SK-N-SH (cell line): ENCODE measurements at regions not wholly inside any gene's neighbourhood (a gene's known extent, or its start where the extent isn't known, plus 50 kb on each side); places are given as distances from the start of the nearest gene placed in this dataset.

Source experiments
- CTCF ChIA-PET: fragments of 300-600, 350-600 bp; formaldehyde crosslinking; extraction: SDS; loops from one replicate; lab custom pipeline; 2021; lab: Yijun Ruan, JAX
- POLR2A ChIA-PET: fragments of 350-600 bp; sonication (Branson Sonifier 250); formaldehyde crosslinking; extraction: SDS; loops from one replicate; lab custom pipeline; 2020; ENCODE audit warnings: antibody characterized with exemption, inconsistent platforms; lab: Yijun Ruan, JAX
- DNase-seq: peaks from one replicate; pipeline ENCODE4 v3.0.0; 2012
- H2AFZ ChIP-seq: fragments of 200-600 bp; sonication (generic); 2 replicates; pipeline ENCODE4 v1.8.1; 2016; ENCODE audit warnings: antibody characterized with exemption, mild to moderate bottlenecking, low read depth
- H3F3A ChIP-seq: fragments of 200-600 bp; sonication (generic); replicated peaks from 2 replicates; pipeline ENCODE3; 2016; ENCODE audit warnings: antibody characterized with exemption, mild to moderate bottlenecking; ENCODE audit not compliant: insufficient read depth
- H3K27ac ChIP-seq, 2 experiments: fragments of 200-500 bp in 1 of 2; fragments of 200-600 bp in 1 of 2; sonication (Bioruptor generic) in 1 of 2; sonication (generic), shearing (Covaris generic) in 1 of 2; 2 replicates each; pipeline versions ENCODE4 v1.5.1 to v1.6.1; 2014 to 2016; ENCODE audit warnings: low read depth in 2 of 2, inconsistent platforms in 1 of 2, low read length in 1 of 2, mild to moderate bottlenecking in 1 of 2, mixed read lengths in 1 of 2
- H3K27me3 ChIP-seq: fragments of 200-600 bp; sonication (generic), shearing (Covaris generic); 2 replicates; pipeline ENCODE4 v1.6.1; 2016; ENCODE audit warnings: mixed run types; ENCODE audit not compliant: insufficient read depth
- H3K36me3 ChIP-seq, 2 experiments: fragments of 200-500 bp in 1 of 2; fragments of 200-600 bp in 1 of 2; sonication (Bioruptor generic) in 1 of 2; sonication (generic) in 1 of 2; replicated peaks in 1 of 2; 2 replicates each; pipeline versions ENCODE3 to v1.5.1; 2014 to 2016; ENCODE audit warnings: low read length in 1 of 2, mild to moderate bottlenecking in 1 of 2; ENCODE audit not compliant: insufficient read depth in 2 of 2, control insufficient read depth in 1 of 2
- H3K4me1 ChIP-seq, 2 experiments: fragments of 200-500 bp in 1 of 2; fragments of 200-600 bp in 1 of 2; sonication (Bioruptor generic) in 1 of 2; sonication (generic), shearing (Covaris generic) in 1 of 2; 2 replicates each; pipeline versions ENCODE4 v1.5.1 to v1.6.1; 2014 to 2016; ENCODE audit warnings: low read depth in 1 of 2, low read length in 1 of 2, mixed run types in 1 of 2; ENCODE audit not compliant: insufficient read depth in 2 of 2, control insufficient read depth in 1 of 2
- H3K4me2 ChIP-seq: fragments of 200-600 bp; sonication (generic), shearing (Covaris generic); 2 replicates; pipeline ENCODE4 v1.6.1; 2017; ENCODE audit warnings: mixed run types
- H3K4me3 ChIP-seq, 2 experiments: fragments of 200-500 bp in 1 of 2; fragments of 200-600 bp in 1 of 2; sonication (Bioruptor generic) in 1 of 2; sonication (generic), shearing (Covaris generic) in 1 of 2; 2 replicates each; pipeline versions ENCODE4 v1.5.1 to v1.8.1; 2014 to 2016; ENCODE audit warnings: low read depth in 2 of 2, inconsistent platforms in 1 of 2, low read length in 1 of 2, mild to moderate bottlenecking in 1 of 2, mixed read lengths in 1 of 2, moderate library complexity in 1 of 2
- H3K79me2 ChIP-seq: fragments of 200-600 bp; sonication (generic); 2 replicates; pipeline ENCODE4 v1.8.1; 2017; ENCODE audit warnings: mild to moderate bottlenecking; ENCODE audit not compliant: insufficient read depth
- H3K9ac ChIP-seq: fragments of 200-600 bp; sonication (generic); 2 replicates; pipeline ENCODE4 v1.6.1; 2017; ENCODE audit warnings: mixed run types
- H3K9me2 ChIP-seq: fragments of 200-600 bp; sonication (generic); 2 replicates; pipeline ENCODE4 v1.6.1; 2017; ENCODE audit warnings: mixed run types
- H3K9me3 ChIP-seq: fragments of 200-600 bp; sonication (generic); 2 replicates; pipeline ENCODE4 v1.6.1; 2017; ENCODE audit warnings: mixed run types, mild to moderate bottlenecking, moderate library complexity
- H4K20me1 ChIP-seq: fragments of 200-600 bp; sonication (generic); 2 replicates; pipeline ENCODE4 v1.6.1; 2017; ENCODE audit warnings: mild to moderate bottlenecking, mixed run types; ENCODE audit not compliant: insufficient read depth
- ELF1 ChIP-seq: IDR thresholded peaks from 2 replicates; pipeline ENCODE4 v1.4.0; 2012
- GATA2 ChIP-seq: sonication (generic); formaldehyde crosslinking; IDR thresholded peaks from 2 replicates; pipeline ENCODE4 v1.5.0; 2020; ENCODE audit warnings: mild to moderate bottlenecking, missing genetic modification reagents
- JUND ChIP-seq: IDR thresholded peaks from 2 replicates; pipeline ENCODE4 v1.4.0; 2012
- MEF2A ChIP-seq: IDR thresholded peaks from 2 replicates; pipeline ENCODE4 v1.4.0; 2012; ENCODE audit warnings: low read depth, borderline replicate concordance
- NFIC ChIP-seq: IDR thresholded peaks from 2 replicates; pipeline ENCODE4 v1.4.0; 2012; ENCODE audit warnings: borderline replicate concordance
- NRF1 ChIP-seq: IDR thresholded peaks from 2 replicates; pipeline ENCODE4 v1.6.1; 2012; ENCODE audit warnings: low read depth, mild to moderate bottlenecking, low read length
- RCOR1 ChIP-seq: fragments of 150-350 bp; IDR thresholded peaks from 2 replicates; pipeline ENCODE4 v1.6.1; 2017; ENCODE audit warnings: antibody characterized with exemption, low read length
- RFX5 ChIP-seq: IDR thresholded peaks from 2 replicates; pipeline ENCODE4 v1.6.1; 2012; ENCODE audit warnings: mild to moderate bottlenecking, improper control_type of control experiment, low read length
- SIN3A ChIP-seq: IDR thresholded peaks from 2 replicates; pipeline ENCODE4 v1.6.1; 2012; ENCODE audit warnings: low read depth, mild to moderate bottlenecking, low read length, moderate library complexity, borderline replicate concordance
- TCF12 ChIP-seq: IDR thresholded peaks from 2 replicates; pipeline ENCODE4 v1.4.0; 2012
- USF1 ChIP-seq: IDR thresholded peaks from 2 replicates; pipeline ENCODE4 v1.4.0; 2012; ENCODE audit warnings: low read depth, borderline replicate concordance
- USF2 ChIP-seq: fragments of 150-350 bp; IDR thresholded peaks from 2 replicates; pipeline ENCODE4 v1.6.1; 2017; ENCODE audit warnings: antibody characterized with exemption, low read length, low read depth, borderline replicate concordance
- YY1 ChIP-seq: IDR thresholded peaks from 2 replicates; pipeline ENCODE4 v1.4.0; 2012; ENCODE audit warnings: low read depth, mild to moderate bottlenecking
- WGBS: methylation state at CpG from one replicate; pipeline ENCODE4 v1.1.6; 2017; ENCODE audit warnings: low lambda C conversion rate; 5-methylcytosine and 5-hydroxymethylcytosine counted together
- TF ChIP-seq, protein P1 (sequence below): IDR thresholded peaks from 2 replicates; pipeline ENCODE4; 2012
- TF ChIP-seq, protein P2 (sequence below): fragments of 150-350 bp; IDR thresholded peaks from 2 replicates; pipeline ENCODE4 v1.6.1; 2016; ENCODE audit warnings: mild to moderate bottlenecking, low read depth, low read length
- TF ChIP-seq, protein P3 (sequence below): IDR thresholded peaks from 2 replicates; pipeline ENCODE4 v1.4.0; 2012; ENCODE audit warnings: low read depth

GRCh38 chr18:78796693-78797455 lies 182.7 kb upstream of the SALL3 start:
- 64% methylated on average over 59 of the region's 67 CpGs for WGBS

More at GRCh38 chr18:78796693-78797455, 182.7 kb upstream of the SALL3 start:
- no peak overlapping the region for H3K27ac ChIP-seq
- H3K79me2 ChIP-seq: no peaks in the 10 kb centered on the region
- H3F3A ChIP-seq: no peaks in the 10 kb centered on the region
- POLR2A ChIA-PET: no interaction called here
- CTCF ChIA-PET: no interaction called here
- no peaks in the 10 kb centered on the region for H3K4me1 ChIP-seq
- H4K20me1 ChIP-seq: no peaks in the 10 kb centered on the region
- H3K36me3 ChIP-seq: no peaks in the 10 kb centered on the region
- no peaks in the 10 kb centered on the region; the same call in 1 of the 2 replicates for H3K27me3 ChIP-seq
- TF ChIP-seq, protein P1, sequence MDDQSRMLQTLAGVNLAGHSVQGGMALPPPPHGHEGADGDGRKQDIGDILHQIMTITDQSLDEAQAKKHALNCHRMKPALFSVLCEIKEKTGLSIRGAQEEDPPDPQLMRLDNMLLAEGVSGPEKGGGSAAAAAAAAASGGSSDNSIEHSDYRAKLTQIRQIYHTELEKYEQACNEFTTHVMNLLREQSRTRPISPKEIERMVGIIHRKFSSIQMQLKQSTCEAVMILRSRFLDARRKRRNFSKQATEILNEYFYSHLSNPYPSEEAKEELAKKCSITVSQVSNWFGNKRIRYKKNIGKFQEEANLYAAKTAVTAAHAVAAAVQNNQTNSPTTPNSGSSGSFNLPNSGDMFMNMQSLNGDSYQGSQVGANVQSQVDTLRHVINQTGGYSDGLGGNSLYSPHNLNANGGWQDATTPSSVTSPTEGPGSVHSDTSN: no peak
- TF ChIP-seq, protein P2, sequence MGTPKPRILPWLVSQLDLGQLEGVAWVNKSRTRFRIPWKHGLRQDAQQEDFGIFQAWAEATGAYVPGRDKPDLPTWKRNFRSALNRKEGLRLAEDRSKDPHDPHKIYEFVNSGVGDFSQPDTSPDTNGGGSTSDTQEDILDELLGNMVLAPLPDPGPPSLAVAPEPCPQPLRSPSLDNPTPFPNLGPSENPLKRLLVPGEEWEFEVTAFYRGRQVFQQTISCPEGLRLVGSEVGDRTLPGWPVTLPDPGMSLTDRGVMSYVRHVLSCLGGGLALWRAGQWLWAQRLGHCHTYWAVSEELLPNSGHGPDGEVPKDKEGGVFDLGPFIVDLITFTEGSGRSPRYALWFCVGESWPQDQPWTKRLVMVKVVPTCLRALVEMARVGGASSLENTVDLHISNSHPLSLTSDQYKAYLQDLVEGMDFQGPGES: no peak
- TF ChIP-seq GATA2 (CRISPR knock-in tag): no peak
- no peak for TF ChIP-seq SIN3A
- TF ChIP-seq, protein P3, sequence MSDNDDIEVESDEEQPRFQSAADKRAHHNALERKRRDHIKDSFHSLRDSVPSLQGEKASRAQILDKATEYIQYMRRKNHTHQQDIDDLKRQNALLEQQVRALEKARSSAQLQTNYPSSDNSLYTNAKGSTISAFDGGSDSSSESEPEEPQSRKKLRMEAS: no peak
- no peak for TF ChIP-seq YY1
- no peak for TF ChIP-seq ELF1
- TF ChIP-seq MEF2A: no peak
- no peak for TF ChIP-seq JUND
- TF ChIP-seq NFIC: no peak
- TF ChIP-seq RFX5: no peak
- no peak for TF ChIP-seq RCOR1
- TF ChIP-seq TCF12: no peak
- TF ChIP-seq USF1: no peak
- TF ChIP-seq USF2: no peak
- no peak for TF ChIP-seq NRF1
- no peaks in the 10 kb centered on the region for H3K9me2 ChIP-seq
- no peak overlapping the region for H2AFZ ChIP-seq
- H3K9me3 ChIP-seq: no peaks in the 10 kb centered on the region
- no peak overlapping the region for H3K4me2 ChIP-seq
- H3K9ac ChIP-seq: no peak overlapping the region
- no peak overlapping the region for H3K4me3 ChIP-seq
- no peak for DNase-seq
